Mucosa of descending colon (tissue), 3 donors: ENCODE measurements at regions not wholly inside any gene's neighbourhood (a gene's known extent, or its start where the extent isn't known, plus 50 kb on each side); places are given as distances from the start of the nearest gene placed in this dataset.

ENCODE experiments used
- ATAC-seq: fragments of 200-7000 bp; cut with Tn5 transposase; one replicate; pipeline ENCODE4 v1.9.1; 2020; ENCODE audit warnings: mild to moderate bottlenecking, moderate library complexity
- DNase-seq, 3 donors: peaks; one replicate each; pipeline ENCODE4 v3.0.0-alpha.2; 2020
- H3K36me3 ChIP-seq: fragments of 200-600 bp; one replicate; pipeline ENCODE4 v1.8.0; 2021; ENCODE audit warnings: low read depth, mild to moderate bottlenecking
- H3K4me1 ChIP-seq: fragments of 200-600 bp; one replicate; pipeline ENCODE4 v1.8.0; 2021; ENCODE audit warnings: low read depth, mild to moderate bottlenecking
- H3K4me3 ChIP-seq: fragments of 200-600 bp; one replicate; pipeline ENCODE4 v1.8.0; 2021; ENCODE audit warnings: mild to moderate bottlenecking
- H3K9me3 ChIP-seq: fragments of 200-600 bp; one replicate; pipeline ENCODE4 v1.8.0; 2021; ENCODE audit warnings: mild to moderate bottlenecking
- CTCF ChIP-seq: fragments of 200-600 bp; IDR thresholded peaks from one replicate; pipeline ENCODE4 v1.8.0; 2022; ENCODE audit warnings: antibody characterized with exemption, mild to moderate bottlenecking
- intact Hi-C, 2 donors: fragments of 100-400 bp; cut with DNase I in 1 of 2; cut with micrococcal nuclease in 1 of 2; formaldehyde crosslinking; loops; one replicate each; pipeline versions ENCODE4 v1.11.0 to v1.11.1; 2022; cut with DNase I, micrococcal nuclease
- donor health status: DM: no; HTN: no; CAD: no; lungs with moderate emphysema.
- donor health status: DM: no; HTN: no; CAD: no.
- donor health status: DM: no; HTN: yes; CAD: no.

- H3K4me1 ChIP-seq = no peaks in the 10 kb centered on the region
- no peak for TF ChIP-seq CTCF
- DNase-seq (no peak), ATAC-seq (no peak)
- intact Hi-C loops = no loop called here
- H3K4me3 ChIP-seq = no peak overlapping the region
- H3K36me3 ChIP-seq = no peaks in the 10 kb centered on the region
- peaks cover 1% of the 10 kb centered on the region for H3K9me3 ChIP-seq
These were observed 483.5 kb downstream of the ACTRT1 start for GRCh38 chrX:127568691-127569090.

GRCh38 chrX:127558811-127559210, 493.4 kb downstream of the ACTRT1 start:
- H3K9me3 ChIP-seq = no peaks in the 10 kb centered on the region
- no peak for TF ChIP-seq CTCF
- no peaks in the 10 kb centered on the region for H3K36me3 ChIP-seq
- H3K4me1 ChIP-seq = no peaks in the 10 kb centered on the region
- DNase-seq (no peak), ATAC-seq (no peak)
- no peak overlapping the region for H3K4me3 ChIP-seq
- intact Hi-C loops = no loop called here

- intact Hi-C loops = no loop called here
- DNase-seq (no peak), ATAC-seq (no peak)
- Histone ChIP-seq H3K36me3 (no peaks in the 10 kb centered on the region), H3K4me1 (no peaks in the 10 kb centered on the region), H3K9me3 (peaks cover 3% of the 10 kb centered on the region), H3K4me3 (no peak overlapping the region)
- no peak for TF ChIP-seq CTCF
These were observed 499.6 kb downstream of the ACTRT1 start for GRCh38 chrX:127552571-127552970.

- no peak for TF ChIP-seq CTCF
- H3K9me3 ChIP-seq = no peaks in the 10 kb centered on the region
- no peak overlapping the region for H3K4me3 ChIP-seq
- intact Hi-C loops = loop anchor here in 1 of 2 donors (10.0 kb wide), 1 partner anchor 615 kb away; no protein-coding TSS in a partner anchor
- H3K4me1 ChIP-seq = no peaks in the 10 kb centered on the region
- no peak for ATAC-seq
- no peaks in the 10 kb centered on the region for H3K36me3 ChIP-seq
- DNase-seq = peak in 1 of 3 donors; percentile 15
These were observed 532.9 kb downstream of the ACTRT1 start for GRCh38 chrX:127519323-127519722.

- no peaks in the 10 kb centered on the region for H3K4me1 ChIP-seq
- TF ChIP-seq CTCF = no peak
- intact Hi-C loops = no loop called here
- no peaks in the 10 kb centered on the region for H3K36me3 ChIP-seq
- DNase-seq (no peak), ATAC-seq (no peak)
- H3K4me3 ChIP-seq = no peak overlapping the region
- peaks cover 16% of the 10 kb centered on the region for H3K9me3 ChIP-seq
These were observed 562.2 kb downstream of the ACTRT1 start for GRCh38 chrX:127490000-127490399.

- no peak for TF ChIP-seq CTCF
- H3K9me3 ChIP-seq = no peaks in the 10 kb centered on the region
- DNase-seq (no peak), ATAC-seq (no peak)
- H3K4me3 ChIP-seq = no peak overlapping the region
- H3K36me3 ChIP-seq = no peaks in the 10 kb centered on the region
- intact Hi-C loops = no loop called here
- no peaks in the 10 kb centered on the region for H3K4me1 ChIP-seq
These were observed 586.0 kb downstream of the ACTRT1 start for GRCh38 chrX:127466211-127466610.
